Subcutaneous abdominal adipose tissue (tissue), 5 donors: ENCODE measurements at regions not wholly inside any gene's neighbourhood (a gene's known extent, or its start where the extent isn't known, plus 50 kb on each side); places are given as distances from the start of the nearest gene placed in this dataset.

Source experiments
- H3K27ac ChIP-seq: one replicate; pipeline ENCODE4 v1.7.0; 2013; ENCODE audit warnings: low read depth, mild to moderate bottlenecking, inconsistent platforms, low read length, moderate library complexity
- H3K27me3 ChIP-seq, 5 donors: one replicate each; pipeline ENCODE4 v1.7.0; 2013; ENCODE audit warnings: low read length in 5 of 5, inconsistent platforms in 1 of 5; ENCODE audit not compliant: control insufficient read depth in 5 of 5, insufficient read depth in 4 of 5
- H3K36me3 ChIP-seq, 5 donors: one replicate each; pipeline ENCODE4 v1.7.0; 2013; ENCODE audit warnings: low read length in 5 of 5; ENCODE audit not compliant: control insufficient read depth in 5 of 5, insufficient read depth in 5 of 5
- H3K4me1 ChIP-seq, 5 donors: one replicate each; pipeline ENCODE4 v1.7.0; 2013; ENCODE audit warnings: low read length in 5 of 5, mild to moderate bottlenecking in 3 of 5, moderate library complexity in 1 of 5; ENCODE audit not compliant: control insufficient read depth in 5 of 5, insufficient read depth in 5 of 5
- H3K4me3 ChIP-seq, 5 donors: one replicate each; pipeline ENCODE4 v1.7.0; 2013; ENCODE audit warnings: low read length in 5 of 5, low read depth in 1 of 5
- H3K9ac ChIP-seq, 5 donors: one replicate each; pipeline ENCODE4 v1.7.0; 2013; ENCODE audit warnings: low read length in 5 of 5, mild to moderate bottlenecking in 4 of 5, moderate library complexity in 3 of 5
- H3K9me3 ChIP-seq, 5 donors: one replicate each; pipeline ENCODE4 v1.7.0; 2013; ENCODE audit warnings: low read length in 5 of 5; ENCODE audit not compliant: control insufficient read depth in 5 of 5
- donor health status: healthy.
- donor health status: healthy.
- donor health status: healthy.
- donor health status: healthy.
- donor health status: healthy.

GRCh38 chr9:13990994-13991393 is 322.9 kb downstream of the NFIB start:
- no peaks in the 10 kb centered on the region for H3K36me3 ChIP-seq
- H3K9me3 ChIP-seq: peaks cover 0 to 4% (median 0%) of the 10 kb centered on the region in 5 donors
- H3K4me3 ChIP-seq: no peak overlapping the region
- H3K27ac ChIP-seq: no peak overlapping the region
- peaks cover 1 to 19% (median 10%) of the 10 kb centered on the region in 5 donors for H3K4me1 ChIP-seq
- H3K27me3 ChIP-seq: no peaks in the 10 kb centered on the region
- H3K9ac ChIP-seq: no peak overlapping the region

- no peaks in the 10 kb centered on the region for H3K27me3 ChIP-seq
- H3K36me3 ChIP-seq: no peaks in the 10 kb centered on the region
- peaks cover 0 to 4% (median 0%) of the 10 kb centered on the region in 5 donors for H3K9me3 ChIP-seq
- H3K4me1 ChIP-seq: peaks cover 1 to 19% (median 10%) of the 10 kb centered on the region in 5 donors
- no peak overlapping the region for H3K27ac ChIP-seq
- H3K4me3 ChIP-seq: no peak overlapping the region
- no peak overlapping the region for H3K9ac ChIP-seq
These were observed 323.6 kb downstream of the NFIB start for GRCh38 chr9:13990331-13990730.

GRCh38 chr9:13988944-13989343 is 325.0 kb downstream of the NFIB start:
- peaks cover 0 to 4% (median 0%) of the 10 kb centered on the region in 5 donors for H3K9me3 ChIP-seq
- peaks cover 1 to 11% (median 8%) of the 10 kb centered on the region in 5 donors for H3K4me1 ChIP-seq
- H3K36me3 ChIP-seq: no peaks in the 10 kb centered on the region
- H3K9ac ChIP-seq: no peak overlapping the region
- no peaks in the 10 kb centered on the region for H3K27me3 ChIP-seq
- H3K27ac ChIP-seq: no peak overlapping the region
- no peak overlapping the region for H3K4me3 ChIP-seq

GRCh38 chr9:13983607-13984006 is 330.3 kb downstream of the NFIB start:
- H3K4me3 ChIP-seq: no peak overlapping the region
- no peak overlapping the region for H3K27ac ChIP-seq
- no peak overlapping the region for H3K9ac ChIP-seq
- peaks cover 0 to 4% (median 0%) of the 10 kb centered on the region in 5 donors for H3K9me3 ChIP-seq
- H3K27me3 ChIP-seq: no peaks in the 10 kb centered on the region
- peaks cover 0 to 5% (median 0%) of the 10 kb centered on the region in 5 donors for H3K4me1 ChIP-seq
- no peaks in the 10 kb centered on the region for H3K36me3 ChIP-seq

- Histone ChIP-seq H3K27ac (no peak overlapping the region), H3K9ac (no peak overlapping the region), H3K36me3 (no peaks in the 10 kb centered on the region), H3K27me3 (no peaks in the 10 kb centered on the region), H3K4me1 (peaks cover 0 to 18% (median 3%) of the 10 kb centered on the region in 5 donors), H3K4me3 (no peak overlapping the region), H3K9me3 (no peaks in the 10 kb centered on the region)
These were observed 334.0 kb downstream of the NFIB start for GRCh38 chr9:13979941-13980318.

GRCh38 chr9:13975611-13976290 is 338.2 kb downstream of the NFIB start:
- Histone ChIP-seq H3K27me3 (no peaks in the 10 kb centered on the region), H3K9ac (no peak overlapping the region), H3K27ac (peak overlapping the region; percentile 25), H3K9me3 (no peaks in the 10 kb centered on the region), H3K4me1 (peaks cover 0 to 26% (median 3%) of the 10 kb centered on the region in 5 donors), H3K36me3 (no peaks in the 10 kb centered on the region), H3K4me3 (no peak overlapping the region)

GRCh38 chr9:13974891-13975290 is 339.1 kb downstream of the NFIB start:
- Histone ChIP-seq H3K4me1 (peaks cover 3 to 32% (median 3%) of the 10 kb centered on the region in 5 donors), H3K36me3 (no peaks in the 10 kb centered on the region), H3K4me3 (no peak overlapping the region), H3K27ac (no peak overlapping the region), H3K9me3 (no peaks in the 10 kb centered on the region), H3K9ac (no peak overlapping the region), H3K27me3 (no peaks in the 10 kb centered on the region)

- Histone ChIP-seq H3K9ac (no peak overlapping the region), H3K9me3 (no peaks in the 10 kb centered on the region), H3K4me3 (no peak overlapping the region), H3K4me1 (peaks cover 3 to 27% (median 3%) of the 10 kb centered on the region in 5 donors), H3K36me3 (no peaks in the 10 kb centered on the region), H3K27ac (no peak overlapping the region), H3K27me3 (no peaks in the 10 kb centered on the region)
These were observed 341.8 kb downstream of the NFIB start for GRCh38 chr9:13971966-13972655.

GRCh38 chr9:13971415-13971814 is 342.5 kb downstream of the NFIB start:
- no peak overlapping the region for H3K4me3 ChIP-seq
- peaks cover 3 to 22% (median 3%) of the 10 kb centered on the region in 5 donors for H3K4me1 ChIP-seq
- no peak overlapping the region for H3K27ac ChIP-seq
- no peak overlapping the region for H3K9ac ChIP-seq
- no peaks in the 10 kb centered on the region for H3K9me3 ChIP-seq
- no peaks in the 10 kb centered on the region for H3K27me3 ChIP-seq
- H3K36me3 ChIP-seq: no peaks in the 10 kb centered on the region

- H3K9ac ChIP-seq: no peak overlapping the region
- no peaks in the 10 kb centered on the region for H3K9me3 ChIP-seq
- no peak overlapping the region for H3K27ac ChIP-seq
- H3K36me3 ChIP-seq: no peaks in the 10 kb centered on the region
- H3K4me3 ChIP-seq: no peak overlapping the region
- H3K4me1 ChIP-seq: peaks cover 0 to 14% (median 3%) of the 10 kb centered on the region in 5 donors
- H3K27me3 ChIP-seq: no peaks in the 10 kb centered on the region
These were observed 343.5 kb downstream of the NFIB start for GRCh38 chr9:13970426-13970825.
